Heart left ventricle (tissue), 13 donors: ENCODE measurements at regions not wholly inside any gene's neighbourhood (a gene's known extent, or its start where the extent isn't known, plus 50 kb on each side); places are given as distances from the start of the nearest gene placed in this dataset.

Experiments
- CTCF ChIP-seq, 12 donors: fragments of 200-600 bp; sonication (generic) in 4 of 12; IDR thresholded peaks; one replicate each; pipeline versions ENCODE4 v1.5.0 to v1.8.0; 2018 to 2022; ENCODE audit warnings: antibody characterized with exemption in 12 of 12, mild to moderate bottlenecking in 5 of 12
- POLR2A ChIP-seq, 2 donors: fragments of 450-650 bp; IDR thresholded peaks; one replicate each; pipeline ENCODE4 v1.6.1; 2017; ENCODE audit warnings: antibody characterized with exemption in 2 of 2, mild to moderate bottlenecking in 2 of 2, moderate library complexity in 2 of 2
- donor health status: ischemic (EF 13 %, LVEDD 7.1; RV severe dilation, severe dysfunction).
- donor health status: DM: no; HTN: yes; CAD: no.
- donor health status: DM: no; HTN: no; CAD: no.
- donor health status: ischemic (EF 25% LVEDD 6.9; RV normal size, moderate dysfunction).
- donor health status: ischemic (EF 25% LVEDD 5.7; RV mildly dilated, moderate dysfunction).
- donor health status: ischemic (EF 35%, LVEDD 5.7; RV mildly dilated, moderate dysfunction).
- donor health status: nonischemic (EF 11% LVEDD 7.7; RV severe dilation, severe dysfunction).
- donor health status: DM: yes; HTN: yes; CAD: no.
- donor health status: PGD.
- donor health status: ischemic (EF 29% LVEDD 5.4; RV normal size, mild dysfunction).
- donor health status: nonischemic (EF 23%, LVEDD 6.1; RV moderate dilation, normal function).

GRCh38 chr9:4421847-4422246 is 68.4 kb upstream of the SLC1A1 start:
- TF ChIP-seq CTCF (IDR thresholded peaks at IDR 0.05) (no peak), POLR2A (IDR thresholded peaks at IDR 0.05) (no peak)
